ENCODE measurements at regions not wholly inside any gene's neighbourhood (a gene's known extent, or its start where the extent isn't known, plus 50 kb on each side); places are given as distances from the start of the nearest gene placed in this dataset.

DNA sequence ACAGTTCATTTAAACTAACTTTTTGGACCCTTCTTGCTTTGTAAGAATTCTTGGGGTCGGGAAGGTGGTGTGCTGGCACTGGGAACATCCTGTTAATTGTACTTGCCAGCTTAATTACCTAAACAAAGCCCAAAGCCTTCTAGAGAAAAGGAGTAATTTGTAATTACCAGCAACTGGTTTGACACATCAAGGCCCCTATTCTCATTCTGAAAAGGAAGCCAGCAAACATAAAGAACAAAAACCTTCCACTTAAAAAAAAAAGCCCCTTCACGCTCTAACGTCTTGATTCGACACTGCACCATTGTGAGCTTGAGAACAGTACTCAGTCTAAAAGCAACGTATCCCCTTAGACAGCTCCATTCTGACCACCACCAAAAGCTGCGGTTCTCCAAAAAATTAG is 74.7 kb upstream of the RPH3AL start:
- Histone ChIP-seq H3K9ac (ENCODE audit: low read depth, low read length) (no peak overlapping the region), H3K4me1 (ENCODE audit: control insufficient read depth, insufficient read depth, low read length) (no peaks in the 10 kb centered on the region), H3K4me3 (ENCODE audit: low read length) (no peak overlapping the region), H3K9me3 (replicated peaks; ENCODE audit: low read length) (no peaks in the 10 kb centered on the region), H3K36me3 (ENCODE audit: insufficient read depth, low read length) (no peaks in the 10 kb centered on the region), H3K27me3 (ENCODE audit: control insufficient read depth, insufficient read depth, low read length) (no peaks in the 10 kb centered on the region), H3K4me2 (ENCODE audit: low read length) (no peak overlapping the region)

DNA sequence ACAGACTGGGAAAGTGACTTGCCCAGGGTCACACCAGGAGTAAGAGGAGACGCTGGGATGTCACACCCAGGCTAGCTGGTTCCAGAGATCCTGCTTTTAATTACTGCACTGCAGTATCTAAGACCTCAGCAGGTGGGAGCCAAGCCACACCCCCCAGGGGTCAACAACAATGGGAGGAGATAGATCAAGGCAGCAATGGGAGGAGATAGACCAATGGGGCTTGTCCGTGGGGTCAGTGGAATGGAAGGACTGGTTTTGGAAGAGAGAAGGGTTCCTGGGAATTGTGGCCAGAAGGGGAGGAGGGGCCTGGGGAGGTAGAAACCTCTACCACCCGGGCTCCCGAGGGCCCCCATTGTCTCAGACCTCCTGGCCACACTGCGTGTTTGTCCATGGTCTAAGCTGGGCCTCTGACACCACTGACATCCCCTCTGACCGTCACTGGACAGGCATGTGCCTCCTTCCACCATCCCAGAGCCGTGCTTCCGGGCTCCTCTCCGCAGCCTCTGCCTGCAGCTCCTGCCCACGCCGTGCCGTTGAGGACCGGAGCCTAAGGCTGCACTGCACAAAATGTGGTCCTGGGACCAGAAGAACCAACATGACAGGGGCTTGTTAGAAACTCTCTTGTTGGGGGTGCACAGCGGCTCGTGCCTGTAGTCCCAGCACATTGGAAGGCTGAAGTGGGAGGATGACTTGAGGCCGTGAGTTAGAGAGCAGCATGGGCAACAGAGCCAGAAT is 69.8 kb upstream of the RPH3AL start:
- no peaks in the 10 kb centered on the region for H3K27me3 ChIP-seq (ENCODE audit: control insufficient read depth, insufficient read depth, low read length)
- no peaks in the 10 kb centered on the region for H3K36me3 ChIP-seq (ENCODE audit: insufficient read depth, low read length)
- H3K9ac ChIP-seq (ENCODE audit: low read depth, low read length) = no peak overlapping the region
- H3K9me3 ChIP-seq (replicated peaks; ENCODE audit: low read length) = no peaks in the 10 kb centered on the region
- no peak overlapping the region for H3K4me2 ChIP-seq (ENCODE audit: low read length)
- no peak overlapping the region for H3K4me3 ChIP-seq (ENCODE audit: low read length)
- H3K4me1 ChIP-seq (ENCODE audit: control insufficient read depth, insufficient read depth, low read length) = no peaks in the 10 kb centered on the region

DNA sequence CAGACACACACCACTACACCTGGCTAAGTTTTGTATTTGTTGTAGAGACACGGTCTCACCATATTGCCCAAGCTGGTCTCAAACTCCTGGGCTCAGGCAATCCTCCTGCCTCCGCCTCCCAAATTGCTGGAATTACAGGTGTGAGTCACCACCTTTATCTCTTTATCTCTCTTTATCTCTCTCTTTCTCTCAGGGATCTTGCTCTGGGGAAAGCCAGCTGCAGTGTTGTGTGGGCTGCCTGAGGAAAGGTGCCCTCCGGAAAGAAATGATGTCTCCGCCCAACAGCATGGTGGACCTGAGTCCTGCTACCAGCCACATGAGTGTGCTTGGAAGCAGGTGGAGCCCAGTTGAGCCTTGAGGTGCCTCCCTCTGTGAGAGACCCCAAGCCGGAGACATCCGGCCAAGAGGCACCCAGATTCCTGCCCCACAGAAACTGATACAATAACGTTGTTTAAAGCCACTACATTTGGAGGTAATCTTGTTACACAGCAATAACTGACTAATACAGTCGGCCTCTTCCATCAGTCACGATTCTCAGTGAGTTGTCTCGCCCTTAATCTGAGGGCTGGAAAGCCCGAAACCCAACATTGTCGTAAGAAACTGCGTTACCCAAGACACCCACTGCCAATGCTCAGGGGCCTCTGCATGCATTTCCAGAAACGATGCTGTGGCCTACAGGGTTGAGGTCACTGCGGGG is 68.0 kb upstream of the RPH3AL start:
- Histone ChIP-seq H3K27me3 (ENCODE audit: control insufficient read depth, insufficient read depth, low read length) (no peaks in the 10 kb centered on the region), H3K36me3 (ENCODE audit: insufficient read depth, low read length) (no peaks in the 10 kb centered on the region), H3K9ac (ENCODE audit: low read depth, low read length) (no peak overlapping the region), H3K9me3 (replicated peaks; ENCODE audit: low read length) (no peaks in the 10 kb centered on the region), H3K4me1 (ENCODE audit: control insufficient read depth, insufficient read depth, low read length) (no peaks in the 10 kb centered on the region), H3K4me2 (ENCODE audit: low read length) (no peak overlapping the region), H3K4me3 (ENCODE audit: low read length) (no peak overlapping the region)

DNA sequence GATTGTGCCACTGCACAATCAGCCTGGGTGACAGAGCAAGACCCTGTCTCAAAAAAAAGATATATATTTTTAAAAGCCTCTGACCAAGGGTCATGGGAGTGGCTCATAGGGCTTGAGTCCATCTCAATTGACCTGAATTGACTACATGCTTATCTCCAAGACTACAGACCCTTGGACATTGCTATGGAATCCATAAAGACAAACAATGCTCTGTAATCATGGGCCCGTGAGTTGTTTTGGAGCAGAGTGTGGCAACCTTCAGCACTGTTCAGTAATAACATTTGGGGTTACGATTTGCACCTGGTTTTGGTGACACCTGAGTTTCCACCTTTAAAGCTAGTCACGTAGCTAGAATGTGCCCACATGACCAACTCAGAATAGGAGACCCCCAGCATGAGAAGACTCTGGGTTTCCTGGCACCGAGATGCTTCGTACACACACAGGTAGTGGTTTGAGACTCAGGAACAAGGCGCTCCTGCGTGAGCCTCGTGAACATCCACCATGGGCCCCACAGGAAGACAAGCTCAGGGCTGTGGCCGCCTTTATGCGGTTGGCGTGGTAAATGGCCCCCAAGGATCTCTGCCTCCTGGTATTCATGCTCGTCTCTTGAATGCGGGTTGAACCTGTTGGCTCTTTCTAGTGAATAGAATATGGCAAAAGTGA is 66.6 kb upstream of the RPH3AL start:
- no peaks in the 10 kb centered on the region for H3K27me3 ChIP-seq (ENCODE audit: control insufficient read depth, insufficient read depth, low read length)
- H3K36me3 ChIP-seq (ENCODE audit: insufficient read depth, low read length) = peaks cover 3% of the 10 kb centered on the region
- no peak overlapping the region for H3K9ac ChIP-seq (ENCODE audit: low read depth, low read length)
- H3K9me3 ChIP-seq (replicated peaks; ENCODE audit: low read length) = no peaks in the 10 kb centered on the region
- no peak overlapping the region for H3K4me3 ChIP-seq (ENCODE audit: low read length)
- H3K4me1 ChIP-seq (ENCODE audit: control insufficient read depth, insufficient read depth, low read length) = no peaks in the 10 kb centered on the region
- no peak overlapping the region for H3K4me2 ChIP-seq (ENCODE audit: low read length)

DNA sequence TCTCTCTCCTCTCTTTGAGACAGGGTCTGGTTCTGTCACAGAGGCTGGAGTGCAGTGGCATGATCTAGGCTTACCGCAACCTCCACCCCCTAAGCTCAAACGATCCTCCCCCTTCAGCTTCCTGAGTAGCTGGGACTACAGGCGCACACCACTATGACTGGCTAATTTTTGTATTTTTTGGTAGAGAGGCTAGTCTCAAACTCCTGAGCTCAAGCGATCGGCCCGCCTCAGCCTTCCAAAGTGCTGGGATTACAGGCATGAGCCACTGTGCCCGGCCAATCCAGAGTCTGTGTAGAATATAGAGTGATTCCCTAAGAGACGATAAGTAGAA is 65.8 kb upstream of the RPH3AL start:
- Histone ChIP-seq H3K4me3 (ENCODE audit: low read length) (no peak overlapping the region), H3K9ac (ENCODE audit: low read depth, low read length) (no peak overlapping the region), H3K27me3 (ENCODE audit: control insufficient read depth, insufficient read depth, low read length) (no peaks in the 10 kb centered on the region), H3K4me2 (ENCODE audit: low read length) (no peak overlapping the region), H3K9me3 (replicated peaks; ENCODE audit: low read length) (no peaks in the 10 kb centered on the region), H3K36me3 (ENCODE audit: insufficient read depth, low read length) (peaks cover 3% of the 10 kb centered on the region), H3K4me1 (ENCODE audit: control insufficient read depth, insufficient read depth, low read length) (no peaks in the 10 kb centered on the region)

DNA sequence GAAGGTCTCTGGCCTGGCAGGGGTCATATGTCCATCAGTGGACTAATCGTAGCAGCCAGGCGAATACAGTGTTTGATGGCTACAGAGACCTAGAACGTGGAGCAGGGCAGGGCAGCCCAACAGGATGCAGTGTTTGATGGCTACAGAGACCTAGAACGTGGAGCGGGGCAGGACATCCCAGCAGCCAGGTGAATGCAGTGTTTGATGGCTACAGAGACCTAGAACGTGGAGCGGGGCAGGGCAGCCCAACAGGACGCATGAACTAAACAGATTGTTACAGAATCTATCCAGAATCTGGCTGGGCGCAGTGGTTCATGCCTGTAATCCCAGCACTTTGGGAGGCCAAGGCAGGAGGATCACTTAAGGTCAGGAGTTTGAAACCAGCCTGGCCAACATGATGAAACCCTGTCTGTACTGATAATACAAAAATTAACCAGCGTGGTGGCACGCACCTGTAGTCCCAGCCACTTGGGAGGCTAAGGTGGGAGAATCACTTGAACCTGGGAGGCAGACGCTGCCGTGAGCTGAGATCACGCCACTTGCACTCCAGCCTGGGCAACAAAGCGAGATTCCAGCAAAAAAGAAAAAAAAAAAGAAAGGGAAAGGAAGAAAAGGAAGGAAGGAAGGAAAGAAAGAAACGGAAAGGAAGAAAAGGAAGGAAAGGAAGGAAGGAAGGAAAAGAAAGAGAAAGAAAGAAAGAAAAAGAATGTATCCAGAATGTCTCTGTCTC is 65.2 kb upstream of the RPH3AL start:
- Histone ChIP-seq H3K4me1 (ENCODE audit: control insufficient read depth, insufficient read depth, low read length) (no peaks in the 10 kb centered on the region), H3K36me3 (ENCODE audit: insufficient read depth, low read length) (peaks cover 3% of the 10 kb centered on the region), H3K4me3 (ENCODE audit: low read length) (no peak overlapping the region), H3K27me3 (ENCODE audit: control insufficient read depth, insufficient read depth, low read length) (no peaks in the 10 kb centered on the region), H3K9ac (ENCODE audit: low read depth, low read length) (no peak overlapping the region), H3K9me3 (replicated peaks; ENCODE audit: low read length) (no peaks in the 10 kb centered on the region), H3K4me2 (ENCODE audit: low read length) (no peak overlapping the region)

DNA sequence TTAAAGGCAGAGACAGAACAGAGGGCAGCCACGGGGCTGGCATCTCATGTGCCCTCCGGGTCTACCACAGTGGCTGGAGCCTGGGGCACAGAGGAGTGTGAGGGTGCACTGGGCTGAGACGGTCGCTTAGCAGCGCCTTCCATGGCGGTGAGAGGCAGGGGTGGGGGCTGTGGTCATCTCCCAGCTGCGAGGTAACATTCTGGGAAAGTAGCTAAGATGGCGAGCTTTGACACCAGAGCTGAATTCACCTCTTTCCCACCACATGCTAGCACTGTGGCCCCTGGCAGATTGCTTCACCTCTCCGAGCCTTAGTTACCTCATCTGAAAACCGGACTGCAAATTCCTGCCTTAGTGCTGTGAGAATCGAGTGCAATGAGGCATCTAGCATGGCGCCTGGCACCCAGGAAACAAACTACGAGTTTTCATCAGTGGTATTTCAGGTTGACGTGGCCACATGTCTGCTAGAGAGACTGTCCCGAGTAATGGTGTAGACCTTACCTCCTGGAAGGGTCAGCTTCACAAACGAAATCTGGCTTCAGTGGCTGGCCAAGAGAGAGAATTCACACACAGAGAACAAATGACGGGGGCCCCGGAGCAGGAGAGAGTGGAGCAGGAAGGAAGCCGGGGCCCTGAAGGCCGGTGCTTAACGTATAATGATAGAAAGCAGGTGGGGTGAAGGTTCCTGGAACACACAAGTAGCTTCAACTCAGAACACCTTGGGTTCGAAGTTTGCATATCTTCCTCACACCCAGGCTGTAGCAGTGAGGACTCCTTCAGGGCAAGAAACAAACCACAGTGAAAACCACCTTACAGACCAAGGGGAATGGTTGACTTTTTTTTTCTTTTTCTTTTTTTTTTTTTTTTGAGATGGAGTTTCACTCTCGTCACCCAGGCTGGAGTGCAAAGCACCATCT is 63.9 kb upstream of the RPH3AL start:
- Histone ChIP-seq H3K27me3 (ENCODE audit: control insufficient read depth, insufficient read depth, low read length) (no peaks in the 10 kb centered on the region), H3K4me2 (ENCODE audit: low read length) (no peak overlapping the region), H3K4me1 (ENCODE audit: control insufficient read depth, insufficient read depth, low read length) (peaks cover 7% of the 10 kb centered on the region), H3K9me3 (replicated peaks; ENCODE audit: low read length) (no peaks in the 10 kb centered on the region), H3K9ac (ENCODE audit: low read depth, low read length) (no peak overlapping the region), H3K4me3 (ENCODE audit: low read length) (no peak overlapping the region), H3K36me3 (ENCODE audit: insufficient read depth, low read length) (peaks cover 3% of the 10 kb centered on the region)

DNA sequence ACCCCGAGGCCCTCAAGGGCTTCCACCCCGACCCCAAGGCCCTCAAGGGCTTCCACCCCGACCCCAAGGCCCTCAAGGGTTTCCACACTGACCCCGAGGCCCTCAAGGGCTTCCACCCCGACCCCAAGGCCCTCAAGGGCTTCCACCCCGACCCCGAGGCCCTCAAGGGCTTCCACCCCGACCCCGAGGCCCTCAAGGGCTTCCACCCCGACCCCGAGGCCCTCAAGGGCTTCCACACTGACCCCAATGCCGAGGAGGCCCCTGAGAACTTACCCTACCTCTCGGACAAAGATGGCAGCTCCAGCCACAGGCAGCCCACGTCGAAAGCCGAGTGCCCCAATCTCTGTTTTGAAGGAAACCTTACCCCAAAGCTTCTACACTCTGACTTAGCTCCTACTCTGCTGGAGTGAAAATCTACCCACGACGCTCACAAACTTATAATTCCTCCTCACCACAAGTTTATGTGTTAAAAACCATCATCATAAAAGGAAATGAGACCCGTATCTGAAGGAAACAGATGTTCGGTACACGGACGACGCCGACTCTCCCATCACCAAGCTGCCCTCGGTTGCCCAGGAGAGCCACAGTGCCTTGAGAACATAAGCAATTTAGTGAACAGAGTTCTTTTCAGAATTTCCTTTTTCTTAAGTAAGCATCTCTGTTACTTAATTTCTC is 61.2 kb upstream of the RPH3AL start:
- H3K27me3 ChIP-seq (ENCODE audit: control insufficient read depth, insufficient read depth, low read length) = no peaks in the 10 kb centered on the region
- H3K4me3 ChIP-seq (ENCODE audit: low read length) = no peak overlapping the region
- H3K4me1 ChIP-seq (ENCODE audit: control insufficient read depth, insufficient read depth, low read length) = peaks cover 21% of the 10 kb centered on the region
- no peak overlapping the region for H3K9ac ChIP-seq (ENCODE audit: low read depth, low read length)
- peaks cover 3% of the 10 kb centered on the region for H3K36me3 ChIP-seq (ENCODE audit: insufficient read depth, low read length)
- no peaks in the 10 kb centered on the region for H3K9me3 ChIP-seq (replicated peaks; ENCODE audit: low read length)
- H3K4me2 ChIP-seq (ENCODE audit: low read length) = no peak overlapping the region

DNA sequence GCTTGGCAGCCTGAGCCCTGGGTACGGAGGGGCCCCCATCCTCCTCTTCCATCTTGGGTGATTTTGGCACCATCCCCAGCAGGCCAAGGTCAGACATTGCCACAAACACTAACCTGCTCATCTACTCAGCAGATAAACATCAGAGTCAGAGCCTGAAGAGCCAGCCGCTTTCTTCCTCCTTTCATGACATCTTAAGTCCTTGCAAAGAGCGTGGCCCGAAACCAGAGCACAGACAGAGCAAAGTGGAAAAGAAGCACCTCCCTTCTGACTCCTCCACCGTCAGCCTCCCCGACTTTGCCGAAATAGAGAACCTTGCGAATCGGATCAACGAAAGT is 60.4 kb upstream of the RPH3AL start:
- Histone ChIP-seq H3K27me3 (ENCODE audit: control insufficient read depth, insufficient read depth, low read length) (no peaks in the 10 kb centered on the region), H3K9ac (ENCODE audit: low read depth, low read length) (no peak overlapping the region), H3K9me3 (replicated peaks; ENCODE audit: low read length) (no peaks in the 10 kb centered on the region), H3K4me2 (ENCODE audit: low read length) (no peak overlapping the region), H3K4me1 (ENCODE audit: control insufficient read depth, insufficient read depth, low read length) (peaks cover 21% of the 10 kb centered on the region), H3K36me3 (ENCODE audit: insufficient read depth, low read length) (peaks cover 3% of the 10 kb centered on the region), H3K4me3 (ENCODE audit: low read length) (no peak overlapping the region)

DNA sequence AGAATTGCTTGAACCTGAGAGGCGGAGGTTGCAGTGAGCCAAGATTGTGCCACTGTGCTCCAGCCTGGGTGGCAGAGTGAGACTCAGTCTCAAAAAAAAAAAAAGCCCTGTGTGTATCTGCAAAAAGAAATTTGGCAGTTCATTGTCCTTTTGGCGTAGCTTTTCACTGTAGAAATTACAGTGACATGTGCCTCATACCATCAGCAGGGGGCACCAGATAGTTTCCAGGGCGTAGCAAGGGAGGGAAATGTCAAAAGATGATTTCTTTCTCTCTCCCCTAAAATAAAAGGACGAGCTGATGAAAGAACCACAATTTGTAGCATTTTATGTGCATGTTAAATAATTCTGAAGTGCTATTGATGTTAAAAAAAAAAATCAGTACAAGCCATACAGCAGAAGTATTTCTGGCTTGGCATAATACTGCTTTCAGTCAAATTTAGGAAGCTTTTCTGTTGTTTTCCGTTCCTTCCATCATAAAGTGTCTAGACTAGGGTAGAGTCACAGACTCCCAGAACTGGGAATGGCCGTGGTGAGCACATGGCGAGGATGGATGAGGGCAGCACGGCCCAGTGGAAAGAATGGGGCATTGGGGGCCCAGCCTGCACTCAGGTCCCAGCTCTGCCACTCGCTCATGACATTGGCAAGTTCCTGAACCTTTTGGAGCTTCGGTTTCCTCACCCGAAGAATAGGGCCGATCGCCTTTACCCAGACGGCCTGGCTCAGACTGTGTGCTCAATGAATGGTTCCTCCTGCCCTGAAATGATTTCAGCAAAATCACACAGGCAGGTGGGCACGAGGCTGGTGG is 59.8 kb upstream of the RPH3AL start:
- Histone ChIP-seq H3K4me1 (ENCODE audit: control insufficient read depth, insufficient read depth, low read length) (peaks cover 21% of the 10 kb centered on the region), H3K4me2 (ENCODE audit: low read length) (peak overlapping the region; percentile 35), H3K27me3 (ENCODE audit: control insufficient read depth, insufficient read depth, low read length) (no peaks in the 10 kb centered on the region), H3K4me3 (ENCODE audit: low read length) (no peak overlapping the region), H3K9me3 (replicated peaks; ENCODE audit: low read length) (no peaks in the 10 kb centered on the region), H3K9ac (ENCODE audit: low read depth, low read length) (peak overlapping the region; percentile 2), H3K36me3 (ENCODE audit: insufficient read depth, low read length) (peaks cover 3% of the 10 kb centered on the region)
